Adipocyte (in vitro differentiated cells): ENCODE measurements at regions not wholly inside any gene's neighbourhood (a gene's known extent, or its start where the extent isn't known, plus 50 kb on each side); places are given as distances from the start of the nearest gene placed in this dataset.

Experiments used
- DNase-seq: peaks from one replicate; pipeline ENCODE4 v3.0.0-alpha.2; 2015; ENCODE audit warnings: low read depth
- H3K27me3 ChIP-seq: replicated peaks from 2 replicates; pipeline ENCODE4 v1.7.0; 2013; ENCODE audit warnings: mild to moderate bottlenecking, low read length, moderate library complexity; ENCODE audit not compliant: control insufficient read depth, insufficient read depth
- H3K36me3 ChIP-seq: 2 replicates; pipeline ENCODE4 v1.7.0; 2013; ENCODE audit warnings: low read length, mild to moderate bottlenecking, moderate library complexity; ENCODE audit not compliant: control insufficient read depth, insufficient read depth, severe bottlenecking
- H3K4me1 ChIP-seq: 2 replicates; pipeline ENCODE4 v1.7.0; 2013; ENCODE audit warnings: mild to moderate bottlenecking, low read length, moderate library complexity; ENCODE audit not compliant: control insufficient read depth, insufficient read depth
- H3K4me3 ChIP-seq: 2 replicates; pipeline ENCODE4 v1.7.0; 2013; ENCODE audit warnings: mild to moderate bottlenecking, low read length, moderate library complexity
- H3K9ac ChIP-seq: 2 replicates; pipeline ENCODE4 v1.7.0; 2013; ENCODE audit warnings: mild to moderate bottlenecking, low read length, moderate library complexity
- H3K9me3 ChIP-seq: 2 replicates; pipeline ENCODE4 v1.7.0; 2013; ENCODE audit warnings: mild to moderate bottlenecking, low read length, moderate library complexity; ENCODE audit not compliant: control insufficient read depth

- Histone ChIP-seq H3K4me3 (no peak overlapping the region), H3K27me3 (peaks cover 4% of the 10 kb centered on the region), H3K9ac (no peak overlapping the region), H3K36me3 (no peaks in the 10 kb centered on the region), H3K4me1 (no peaks in the 10 kb centered on the region), H3K9me3 (no peaks in the 10 kb centered on the region)
- no peak for DNase-seq
These were observed 212.0 kb upstream of the ID2 start for GRCh38 chr2:8469709-8470493.

- DNase-seq, result no peak
- no peak overlapping the region for H3K4me3 ChIP-seq
- H3K9me3 ChIP-seq, result no peaks in the 10 kb centered on the region
These were observed 209.1 kb upstream of the ID2 start for GRCh38 chr2:8472545-8473323.

DNA sequence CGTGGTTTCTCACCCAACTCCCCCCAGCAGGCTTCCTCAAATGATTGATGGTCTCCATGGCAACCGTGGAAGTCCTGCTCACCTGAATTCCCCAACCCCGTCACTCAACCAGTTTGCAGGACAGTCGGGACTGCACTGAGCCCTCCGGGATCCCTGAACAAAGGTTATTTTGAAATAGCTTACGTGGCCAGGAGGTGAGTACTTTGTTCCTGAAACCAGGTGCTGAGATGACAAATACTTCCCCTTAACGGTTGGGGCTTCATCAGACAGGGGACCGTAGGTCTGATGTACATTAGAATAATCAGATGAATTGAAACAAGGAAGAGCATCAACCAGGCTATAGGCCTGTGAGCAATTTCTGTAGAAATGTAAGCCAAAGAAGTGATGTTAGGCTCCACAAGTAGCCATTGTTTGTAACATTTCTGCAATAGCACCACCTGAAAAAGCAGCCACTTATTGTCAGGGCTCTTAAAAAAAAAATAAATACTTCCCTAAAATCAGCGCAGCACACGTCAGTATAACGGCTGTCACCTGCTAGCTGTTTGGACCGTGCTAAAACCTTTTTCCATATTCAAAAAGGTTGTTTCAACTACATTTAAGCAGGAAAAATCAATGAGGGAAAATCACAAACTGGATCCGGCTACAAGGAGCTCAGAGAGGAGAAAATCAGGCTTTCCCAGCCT, 206.4 kb upstream of the ID2 start:
- peaks cover 3% of the 10 kb centered on the region for H3K27me3 ChIP-seq
- H3K36me3 ChIP-seq, result no peaks in the 10 kb centered on the region
- no peak for DNase-seq
- no peak overlapping the region for H3K9ac ChIP-seq
- H3K4me1 ChIP-seq, result peaks cover 21% of the 10 kb centered on the region
- H3K4me3 ChIP-seq, result no peak overlapping the region
- H3K9me3 ChIP-seq, result no peaks in the 10 kb centered on the region

More at GRCh38 chr2:8472545-8473323, 209.1 kb upstream of the ID2 start:
- Histone ChIP-seq H3K9ac (no peak overlapping the region), H3K4me1 (peaks cover 16% of the 10 kb centered on the region), H3K36me3 (no peaks in the 10 kb centered on the region), H3K27me3 (peaks cover 4% of the 10 kb centered on the region)

- Histone ChIP-seq H3K36me3 (no peaks in the 10 kb centered on the region), H3K9me3 (no peaks in the 10 kb centered on the region), H3K9ac (no peak overlapping the region), H3K4me1 (peaks cover 21% of the 10 kb centered on the region), H3K27me3 (no peaks in the 10 kb centered on the region), H3K4me3 (no peak overlapping the region)
- DNase-seq, result peak; percentile 18
These were observed 204.0 kb upstream of the ID2 start for GRCh38 chr2:8477552-8478470.

GRCh38 chr2:8478471-8478793, 203.4 kb upstream of the ID2 start:
- no peak for DNase-seq
- Histone ChIP-seq H3K36me3 (no peaks in the 10 kb centered on the region), H3K4me3 (no peak overlapping the region), H3K27me3 (no peaks in the 10 kb centered on the region), H3K4me1 (peaks cover 21% of the 10 kb centered on the region), H3K9ac (no peak overlapping the region), H3K9me3 (no peaks in the 10 kb centered on the region)

DNA sequence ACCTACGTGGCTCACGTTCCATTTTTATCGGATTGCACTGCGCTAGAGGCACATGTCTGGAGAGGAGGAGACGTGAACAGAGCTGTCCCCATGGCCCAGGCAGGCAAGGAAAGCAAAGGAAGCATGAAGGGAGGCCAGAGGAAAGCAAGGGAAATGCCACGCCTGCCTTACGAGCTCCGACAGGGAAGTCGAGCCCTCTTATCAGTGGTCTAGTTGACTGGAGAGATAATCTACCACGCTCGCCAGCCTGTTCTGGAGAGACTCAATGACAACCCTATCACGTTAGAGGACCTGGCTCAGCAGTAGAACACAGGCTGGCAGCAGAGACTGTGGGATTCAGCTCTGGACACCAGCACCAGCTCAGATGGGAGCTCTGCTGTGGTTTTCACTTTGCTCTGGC, 202.6 kb upstream of the ID2 start:
- Histone ChIP-seq H3K4me1 (peaks cover 21% of the 10 kb centered on the region), H3K36me3 (no peaks in the 10 kb centered on the region), H3K27me3 (no peaks in the 10 kb centered on the region), H3K9me3 (no peaks in the 10 kb centered on the region), H3K9ac (no peak overlapping the region), H3K4me3 (no peak overlapping the region)
- DNase-seq, result no peak

GRCh38 chr2:8480915-8481314, 200.9 kb upstream of the ID2 start:
- no peak overlapping the region for H3K4me3 ChIP-seq
- DNase-seq, result no peak
- no peak overlapping the region for H3K9ac ChIP-seq
- H3K9me3 ChIP-seq, result no peaks in the 10 kb centered on the region
- H3K4me1 ChIP-seq, result peaks cover 21% of the 10 kb centered on the region
- H3K36me3 ChIP-seq, result no peaks in the 10 kb centered on the region
- H3K27me3 ChIP-seq, result no peaks in the 10 kb centered on the region

DNA sequence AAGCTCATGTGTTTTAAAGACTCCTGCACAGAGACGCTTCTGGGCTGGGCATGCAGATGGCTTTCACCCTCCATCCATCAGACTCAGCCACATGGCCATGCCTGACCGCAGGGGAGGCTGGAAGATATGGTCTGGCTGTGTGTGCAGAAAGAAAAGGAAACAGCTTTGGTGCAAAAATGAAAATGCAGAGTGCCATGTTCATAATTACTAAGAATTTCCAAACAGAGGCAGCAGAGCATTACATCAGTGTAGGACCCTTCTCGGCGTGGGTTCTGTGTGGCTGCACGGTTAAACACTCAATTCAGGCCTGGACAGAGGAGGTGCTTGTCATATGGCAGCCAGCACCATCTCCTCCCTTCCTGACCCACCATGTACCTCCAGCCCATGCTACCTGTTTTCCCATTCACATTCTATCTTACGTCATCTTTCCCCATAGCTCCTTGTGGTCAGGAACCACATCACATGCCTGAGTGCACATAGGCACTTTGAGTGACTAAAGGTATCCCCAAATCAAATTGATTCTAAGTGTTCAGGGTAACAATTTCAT, 200.3 kb upstream of the ID2 start:
- Histone ChIP-seq H3K4me3 (no peak overlapping the region), H3K9me3 (no peaks in the 10 kb centered on the region), H3K4me1 (peaks cover 15% of the 10 kb centered on the region), H3K36me3 (no peaks in the 10 kb centered on the region), H3K9ac (no peak overlapping the region), H3K27me3 (no peaks in the 10 kb centered on the region)
- no peak for DNase-seq

DNA sequence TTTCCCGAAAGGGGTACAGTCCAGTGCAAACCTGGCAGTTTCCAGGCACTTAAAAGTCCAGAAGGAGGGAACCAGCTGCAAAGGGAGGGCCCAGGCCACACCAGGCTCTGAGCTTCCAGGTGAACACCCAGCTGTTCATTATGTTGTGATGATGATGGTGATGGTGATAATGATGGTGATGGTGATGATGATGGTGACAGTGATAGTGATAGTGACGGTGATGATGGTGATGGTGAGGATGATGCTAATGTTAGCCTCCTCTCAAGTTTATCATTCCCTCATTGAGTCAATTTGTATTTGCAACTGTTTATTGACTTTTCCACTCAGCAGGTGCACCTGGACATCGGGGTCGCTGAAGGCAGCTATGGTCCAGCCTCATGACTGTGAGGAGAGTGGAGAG, 199.4 kb upstream of the ID2 start:
- Histone ChIP-seq H3K36me3 (no peaks in the 10 kb centered on the region), H3K4me1 (peaks cover 10% of the 10 kb centered on the region), H3K4me3 (no peak overlapping the region), H3K27me3 (no peaks in the 10 kb centered on the region), H3K9ac (no peak overlapping the region), H3K9me3 (no peaks in the 10 kb centered on the region)
- no peak for DNase-seq

DNA sequence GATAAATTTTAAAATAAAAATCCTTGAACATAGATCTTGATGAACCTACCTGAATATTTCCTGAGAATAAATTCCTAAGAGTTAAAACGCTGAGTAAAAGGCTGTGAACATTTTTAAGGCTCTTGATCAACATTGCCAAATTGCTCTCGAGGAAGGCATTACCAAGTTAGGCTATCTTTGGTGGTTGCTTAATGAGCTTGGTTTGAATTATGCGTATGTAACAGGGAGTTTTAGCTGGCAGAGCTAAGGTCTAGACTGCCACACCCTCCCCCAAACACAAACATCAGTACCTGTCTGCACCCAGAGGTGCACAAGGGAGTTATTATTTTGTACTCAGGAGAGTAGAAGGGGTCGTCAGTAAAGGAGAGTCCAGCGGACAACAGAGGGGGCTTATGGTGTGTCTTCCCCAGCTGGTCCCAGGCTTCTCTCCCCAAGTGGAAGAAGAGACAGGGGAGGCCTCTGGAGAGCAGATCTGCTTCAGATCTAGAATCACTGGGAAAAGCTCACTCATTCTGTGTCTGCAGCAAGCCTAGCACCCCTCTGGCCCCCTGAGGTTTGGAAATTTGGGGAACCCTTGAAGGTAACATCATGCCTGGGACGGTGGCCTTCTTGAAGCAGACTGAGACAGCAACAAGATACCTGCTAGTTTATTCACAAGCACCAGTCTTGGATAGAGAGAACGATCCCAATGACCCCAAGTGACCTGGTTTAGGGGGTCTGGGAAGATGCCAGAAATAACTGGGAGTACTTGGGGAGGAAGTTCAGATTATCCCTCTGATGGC, 197.2 kb upstream of the ID2 start:
- Histone ChIP-seq H3K9ac (no peak overlapping the region), H3K4me3 (no peak overlapping the region), H3K4me1 (peaks cover 23% of the 10 kb centered on the region), H3K36me3 (no peaks in the 10 kb centered on the region), H3K9me3 (no peaks in the 10 kb centered on the region), H3K27me3 (no peaks in the 10 kb centered on the region)
- no peak for DNase-seq
